ENCODE measurements at regions not wholly inside any gene's neighbourhood (a gene's known extent, or its start where the extent isn't known, plus 50 kb on each side); places are given as distances from the start of the nearest gene placed in this dataset.

GRCh38 chr4:124777007-124777406 lies 64.5 kb upstream of the ANKRD50 start:
- TF ChIP-seq CTCF (IDR thresholded peaks at IDR 0.05) (no peak), EP300 (IDR thresholded peaks at IDR 0.05; ENCODE audit: low read depth) (no peak)

Measured in transverse colon (tissue), 3 donors.